ENCODE measurements at regions not wholly inside any gene's neighbourhood (a gene's known extent, or its start where the extent isn't known, plus 50 kb on each side); places are given as distances from the start of the nearest gene placed in this dataset.

- no peak overlapping the region for H2AK5ac ChIP-seq (ENCODE audit: insufficient read length, low read length)
- no peak overlapping the region for H3K27ac ChIP-seq (ENCODE audit: insufficient read length, low read depth, low read length)
- no peak overlapping the region for H2BK5ac ChIP-seq (ENCODE audit: insufficient read length, low read length)
- no peak overlapping the region for H3K14ac ChIP-seq (ENCODE audit: insufficient read depth, low read length)
- peaks cover 3 to 8% of the 10 kb centered on the region in 2 experiments for H3K4me1 Mint-ChIP-seq
- no peak overlapping the region for H3K18ac ChIP-seq (ENCODE audit: insufficient read length, low read depth, low read length)
- no peak overlapping the region for H2BK15ac ChIP-seq (ENCODE audit: low read depth, low read length)
- no peaks in the 10 kb centered on the region for H3K4me1 ChIP-seq (ENCODE audit: insufficient read depth, low read length)
- H3K23ac ChIP-seq (ENCODE audit: insufficient read length, low read depth, low read length), result no peak overlapping the region
- H3K27me3 ChIP-seq (ENCODE audit: insufficient read depth, low read length), result no peaks in the 10 kb centered on the region
- H3K36me3 Mint-ChIP-seq (ENCODE audit: insufficient read depth in 1 of 3, low read depth in 3 of 3), result peaks cover 11 to 16% (median 14%) of the 10 kb centered on the region in 3 experiments
- TF ChIP-seq CTCF (conservative IDR thresholded peaks at IDR 0.05), result no peak
- H2BK12ac ChIP-seq (ENCODE audit: insufficient read length, low read depth, low read length), result no peak overlapping the region
- H3K27me3 Mint-ChIP-seq (ENCODE audit: low read depth), result no peaks in the 10 kb centered on the region
- no peak overlapping the region for H3K9ac ChIP-seq (ENCODE audit: extremely low read depth, insufficient read length, low read length)
- no peak overlapping the region for H4K91ac ChIP-seq (ENCODE audit: insufficient read length, low read depth, low read length)
- no peak overlapping the region for H3K27ac Mint-ChIP-seq
- H4K20me1 ChIP-seq (ENCODE audit: control insufficient read depth, insufficient read depth, insufficient read length), result no peaks in the 10 kb centered on the region
- peaks cover 16 to 17% of the 10 kb centered on the region in 2 experiments for H3K9me3 Mint-ChIP-seq
- H3K4me2 ChIP-seq (ENCODE audit: insufficient read depth, insufficient read length, low read length), result no peak overlapping the region
- H2BK20ac ChIP-seq (ENCODE audit: low read depth, low read length, poor library complexity, severe bottlenecking), result no peak overlapping the region
- no peak overlapping the region for H3K4me3 Mint-ChIP-seq
- DNase-seq, result no peak
- no peak overlapping the region for H2BK120ac ChIP-seq (ENCODE audit: low read depth, low read length, poor library complexity, severe bottlenecking)
- H4K5ac ChIP-seq (ENCODE audit: insufficient read length, low read depth, low read length), result no peak overlapping the region
- H3K4ac ChIP-seq (ENCODE audit: low read depth, low read length), result no peak overlapping the region
- H3K79me1 ChIP-seq (ENCODE audit: insufficient read depth, low read depth, low read length, poor library complexity, severe bottlenecking), result no peaks in the 10 kb centered on the region
- no peak overlapping the region for H3T11ph ChIP-seq (ENCODE audit: low read length)
- no peaks in the 10 kb centered on the region for H3K23me2 ChIP-seq (ENCODE audit: insufficient read length, low read depth, low read length, poor library complexity, severe bottlenecking)
- no peak overlapping the region for H4K8ac ChIP-seq (replicated peaks; ENCODE audit: insufficient read length, low read depth, low read length)
- no peak overlapping the region for H3K56ac ChIP-seq (ENCODE audit: insufficient read length, low read depth, low read length)
- H2AFZ ChIP-seq (ENCODE audit: low read length), result no peak overlapping the region
- H3K9me3 ChIP-seq (ENCODE audit: control insufficient read depth, low read depth, low read length), result no peaks in the 10 kb centered on the region
- H3K79me2 ChIP-seq (ENCODE audit: insufficient read depth, low read length), result no peaks in the 10 kb centered on the region
Measured at GRCh38 chr4:71938776-71939175, 93.0 kb upstream of the NPFFR2 start.
